ENCODE measurements at regions not wholly inside any gene's neighbourhood (a gene's known extent, or its start where the extent isn't known, plus 50 kb on each side); places are given as distances from the start of the nearest gene placed in this dataset.

GRCh38 chr5:153358315-153358976 is 132.0 kb upstream of the GRIA1 start:
- Histone ChIP-seq H4K5ac (ENCODE audit: insufficient read length, low read depth, low read length) (no peak overlapping the region), H3K18ac (ENCODE audit: extremely low read depth, low read length) (no peak overlapping the region), H2BK20ac (ENCODE audit: low read length) (no peak overlapping the region), H3K4ac (replicated peaks; ENCODE audit: insufficient read length, low read depth, low read length) (no peak overlapping the region), H4K91ac (replicated peaks; ENCODE audit: insufficient read length, low read length) (no peak overlapping the region), H3K4me1 (replicated peaks in 1 of 4; ENCODE audit: control insufficient read depth in 3 of 4, insufficient read depth in 4 of 4, low read length in 3 of 4) (no peaks in the 10 kb centered on the region; a peak in 1 of 7 replicates), H4K20me1 (replicated peaks in 1 of 2; ENCODE audit: control insufficient read depth in 1 of 2, insufficient read depth in 2 of 2, low read length in 2 of 2) (no peaks in the 10 kb centered on the region), H2BK15ac (ENCODE audit: low read length) (no peak overlapping the region), H3K23me2 (ENCODE audit: low read depth, low read length) (no peaks in the 10 kb centered on the region), H3K79me2 (ENCODE audit: control insufficient read depth in 1 of 2, insufficient read depth in 2 of 2, low read length in 2 of 2) (no peaks in the 10 kb centered on the region), H3K4me2 (ENCODE audit: insufficient read depth in 1 of 2, low read depth in 2 of 2, low read length in 2 of 2) (no peak overlapping the region), H2BK12ac (ENCODE audit: low read depth, low read length) (no peak overlapping the region), H3K79me1 (ENCODE audit: low read depth, low read length) (no peaks in the 10 kb centered on the region), H3K14ac (ENCODE audit: insufficient read length) (no peak overlapping the region), H3K9ac (replicated peaks in 1 of 4; ENCODE audit: extremely low read depth in 1 of 4, low read depth in 3 of 4, low read length in 3 of 4) (no peak overlapping the region), H3K27ac (ENCODE audit: low read depth, low read length) (no peak overlapping the region), H3K23ac (ENCODE audit: insufficient read length) (no peak overlapping the region), H2BK120ac (replicated peaks; ENCODE audit: low read depth, low read length) (no peak overlapping the region), H3K36me3 (ENCODE audit: control insufficient read depth in 2 of 4, insufficient read depth in 4 of 4, low read length in 3 of 4) (no peaks in the 10 kb centered on the region), H3K9me3 (ENCODE audit: insufficient read depth in 2 of 2, low read depth in 1 of 2, low read length in 1 of 2) (no peaks in the 10 kb centered on the region), H3K4me3 (ENCODE audit: extremely low read depth in 1 of 4, insufficient read depth in 2 of 4, low read depth in 3 of 4, low read length in 4 of 4) (no peak overlapping the region), H2AFZ (ENCODE audit: low read length) (no peak overlapping the region), H2AK5ac (ENCODE audit: low read depth, low read length) (no peak overlapping the region), H2BK5ac (ENCODE audit: low read depth, low read length) (no peak overlapping the region), H4K8ac (ENCODE audit: extremely low read depth, insufficient read depth, low read length) (no peak overlapping the region), H3K27me3 (replicated peaks in 1 of 4; ENCODE audit: control insufficient read depth in 3 of 4, extremely low read depth in 1 of 4, insufficient read depth in 3 of 4, low read length in 3 of 4) (no peaks in the 10 kb centered on the region), H3K56ac (replicated peaks; ENCODE audit: insufficient read length, low read depth, low read length) (no peak overlapping the region)
- FAIRE-seq (no peak), DNase-seq (ENCODE audit: low read depth in 1 of 2, low spot score in 2 of 2) (no peak)
- ChIA-PET CTCF (ENCODE audit: partially characterized antibody) (no interaction called here), POLR2A (ENCODE audit: partially characterized antibody) (no interaction called here)
- WGBS, 2 experiments (ENCODE audit: extremely low coverage in 1 of 2, insufficient coverage in 1 of 2, insufficient read length in 1 of 2, insufficient replicate concordance in 2 of 2, low coverage in 1 of 2, low lambda C conversion rate in 2 of 2, missing lambda C conversion rate in 1 of 2) = 88% methylated on average over 3 of the region's 3 CpGs; no CpG with 5 or more reads in 1 of the 2 experiments
- TF ChIP-seq POLR2A (IDR thresholded peaks at IDR 0.05; ENCODE audit: control extremely low read depth in 1 of 2, low read depth in 2 of 2, low read length in 2 of 2) (no peak), EP300 (IDR thresholded peaks at IDR 0.05; ENCODE audit: borderline replicate concordance in 1 of 2, low read depth in 2 of 2, low read length in 2 of 2) (no peak), ZNF274 (IDR thresholded peaks at IDR 0.05; ENCODE audit: borderline replicate concordance, extremely low read depth, low read length) (no peak), KDM5A (IDR thresholded peaks at IDR 0.05; ENCODE audit: low read length) (no peak), ATF2 (IDR thresholded peaks at IDR 0.05; ENCODE audit: low read length) (no peak), SRF (IDR thresholded peaks at IDR 0.05; ENCODE audit: low read depth, low read length) (no peak), USF2 (IDR thresholded peaks at IDR 0.05; ENCODE audit: low read length) (no peak), SIN3A (conservative IDR thresholded peaks at IDR 0.05 in 1 of 2, IDR thresholded peaks at IDR 0.05 in 1 of 2; ENCODE audit: low read depth in 1 of 2, low read length in 2 of 2) (no peak), GABPA (IDR thresholded peaks at IDR 0.05; ENCODE audit: borderline replicate concordance, insufficient read depth, low read length) (no peak), TCF12 (IDR thresholded peaks at IDR 0.05; ENCODE audit: low read depth, low read length) (no peak), EGR1 (IDR thresholded peaks at IDR 0.05; ENCODE audit: borderline replicate concordance, low read depth, low read length) (no peak)
